WTC11 (cell line): ENCODE measurements at regions not wholly inside any gene's neighbourhood (a gene's known extent, or its start where the extent isn't known, plus 50 kb on each side); places are given as distances from the start of the nearest gene placed in this dataset.

Source experiments
- ATAC-seq: fragments of 200-7000 bp; cut with Tn5 transposase; 2 replicates; pipeline ENCODE4 v1.10.0; 2021; ENCODE audit warnings: mild to moderate bottlenecking, moderate library complexity
- CTCF ChIA-PET: fragments of 300-600 bp; sonication (Branson Sonifier 250); formaldehyde crosslinking; loops from one replicate; lab custom pipeline; 2021; ENCODE audit warnings: antibody characterized with exemption; lab: Charles Lee
- POLR2A ChIA-PET: fragments of 350-600 bp; sonication (Branson Sonifier 250); formaldehyde crosslinking; loops from one replicate; lab custom pipeline; 2021; ENCODE audit warnings: antibody characterized with exemption; lab: Charles Lee
- DNase-seq: peaks from one replicate; pipeline ENCODE4 v3.0.0; 2021; ENCODE audit warnings: low spot score
- H3K27ac Mint-ChIP-seq: 2 replicates; pipeline ENCODE4 v1.8.0; 2021; ENCODE audit warnings: mixed read lengths
- H3K27me3 Mint-ChIP-seq: 2 replicates; pipeline ENCODE4 v1.8.0; 2021; ENCODE audit warnings: low read depth, mild to moderate bottlenecking, moderate library complexity, mixed read lengths
- H3K36me3 Mint-ChIP-seq: 2 replicates; pipeline ENCODE4 v1.8.0; 2021; ENCODE audit warnings: mixed read lengths
- H3K4me1 Mint-ChIP-seq: 2 replicates; pipeline ENCODE4 v1.8.0; 2022; ENCODE audit warnings: mixed read lengths
- H3K4me3 Mint-ChIP-seq: 2 replicates; pipeline ENCODE4 v1.8.0; 2021; ENCODE audit warnings: mild to moderate bottlenecking, moderate library complexity, mixed read lengths
- H3K9me3 Mint-ChIP-seq: 2 replicates; pipeline ENCODE4 v1.8.0; 2021; ENCODE audit warnings: mixed read lengths
- ATF1 ChIP-seq: sonication (generic); formaldehyde crosslinking; IDR thresholded peaks from 2 replicates; pipeline ENCODE4 v1.8.1; 2023; ENCODE audit warnings: mild to moderate bottlenecking, moderate library complexity, missing genetic modification reagents
- FOXJ3 ChIP-seq: sonication (generic); formaldehyde crosslinking; IDR thresholded peaks from 2 replicates; pipeline ENCODE4 v1.9.0; 2021; ENCODE audit warnings: missing genetic modification reagents, mild to moderate bottlenecking, borderline replicate concordance
- GTF2I ChIP-seq: fragments of 250-450 bp; sonication (Bioruptor Pico); conservative IDR thresholded peaks from 2 replicates; pipeline ENCODE4 v1.4.0; 2021; ENCODE audit warnings: mild to moderate bottlenecking
- MYBL2 ChIP-seq: sonication (generic); formaldehyde crosslinking; IDR thresholded peaks from 2 replicates; pipeline ENCODE4 v1.8.1; 2023; ENCODE audit warnings: mild to moderate bottlenecking, moderate library complexity, missing genetic modification reagents
- NFATC4 ChIP-seq: fragments of 250-450 bp; sonication (Bioruptor Pico); IDR thresholded peaks from 2 replicates; pipeline ENCODE4 v1.9.0; 2021; ENCODE audit warnings: mild to moderate bottlenecking
- NFYB ChIP-seq: sonication (generic); formaldehyde crosslinking; conservative IDR thresholded peaks from 2 replicates; pipeline ENCODE4 v1.8.0; 2022; ENCODE audit warnings: low read depth, missing genetic modification reagents
- NR2C2 ChIP-seq: sonication (generic); formaldehyde crosslinking; IDR thresholded peaks from 2 replicates; pipeline ENCODE4 v1.8.0; 2022; ENCODE audit warnings: mild to moderate bottlenecking, missing genetic modification reagents
- NR3C1 ChIP-seq: sonication (generic); formaldehyde crosslinking; conservative IDR thresholded peaks from 2 replicates; pipeline ENCODE4 v1.8.1; 2023; ENCODE audit warnings: low read depth, mild to moderate bottlenecking, missing genetic modification reagents
- OVOL2 ChIP-seq: fragments of 250-450 bp; sonication (Bioruptor Pico); IDR thresholded peaks from 2 replicates; pipeline ENCODE4 v1.9.0; 2021; ENCODE audit warnings: mild to moderate bottlenecking, borderline replicate concordance
- PRRX2 ChIP-seq: fragments of 250-450 bp; sonication (Bioruptor Pico); IDR thresholded peaks from 2 replicates; pipeline ENCODE4 v1.8.0; 2021; ENCODE audit warnings: mild to moderate bottlenecking
- RELA ChIP-seq: sonication (generic); formaldehyde crosslinking; IDR thresholded peaks from 2 replicates; pipeline ENCODE4 v1.8.1; 2022; ENCODE audit warnings: missing genetic modification reagents, mild to moderate bottlenecking, borderline replicate concordance
- TCF7 ChIP-seq: sonication (generic); formaldehyde crosslinking; IDR thresholded peaks from 2 replicates; pipeline ENCODE4 v1.8.0; 2022; ENCODE audit warnings: mild to moderate bottlenecking, low read depth, missing genetic modification reagents, moderate library complexity
- ZNF232 ChIP-seq: sonication (generic); formaldehyde crosslinking; IDR thresholded peaks from 2 replicates; pipeline ENCODE4 v1.8.0; 2022; ENCODE audit warnings: mild to moderate bottlenecking, missing genetic modification reagents
- ZNF263 ChIP-seq: sonication (generic); formaldehyde crosslinking; IDR thresholded peaks from 2 replicates; pipeline ENCODE4 v1.8.1; 2022; ENCODE audit warnings: low read depth, mild to moderate bottlenecking, moderate library complexity, missing genetic modification reagents
- ZNF423 ChIP-seq: fragments of 250-450 bp; sonication (Bioruptor Pico); IDR thresholded peaks from 2 replicates; pipeline ENCODE4 v2.1.2; 2022; ENCODE audit warnings: mild to moderate bottlenecking, moderate library complexity
- TF ChIP-seq, protein P1 (sequence below): sonication (generic); formaldehyde crosslinking; IDR thresholded peaks from 2 replicates; pipeline ENCODE4 v1.8.1; 2023; ENCODE audit warnings: mild to moderate bottlenecking, moderate library complexity, missing genetic modification reagents
- TF ChIP-seq, protein P2 (sequence below): sonication (generic); formaldehyde crosslinking; IDR thresholded peaks from 2 replicates; pipeline ENCODE4 v1.8.1; 2022; ENCODE audit warnings: mild to moderate bottlenecking, moderate library complexity, missing genetic modification reagents
- TF ChIP-seq, protein P3 (sequence below): fragments of 200-600 bp; IDR thresholded peaks from 2 replicates; pipeline ENCODE4 v1.8.0; 2022; ENCODE audit warnings: antibody characterized with exemption
- TF ChIP-seq, protein P4 (sequence below): sonication (generic); formaldehyde crosslinking; IDR thresholded peaks from 2 replicates; pipeline ENCODE4 v1.8.1; 2022; ENCODE audit warnings: missing genetic modification reagents, borderline replicate concordance
- TF ChIP-seq, protein P5 (sequence below): sonication (generic); formaldehyde crosslinking; IDR thresholded peaks from 2 replicates; pipeline ENCODE4 v1.8.1; 2023; ENCODE audit warnings: mild to moderate bottlenecking, missing genetic modification reagents
- TF ChIP-seq, protein P6 (sequence below): fragments of 250-450 bp; sonication (Bioruptor Pico); IDR thresholded peaks from 2 replicates; pipeline ENCODE4 v1.8.0; 2021; ENCODE audit warnings: mild to moderate bottlenecking
- TF ChIP-seq, protein P7 (sequence below): fragments of 250-450 bp; sonication (Bioruptor Pico); IDR thresholded peaks from 2 replicates; pipeline ENCODE4 v1.9.0; 2021; ENCODE audit warnings: mild to moderate bottlenecking

DNA sequence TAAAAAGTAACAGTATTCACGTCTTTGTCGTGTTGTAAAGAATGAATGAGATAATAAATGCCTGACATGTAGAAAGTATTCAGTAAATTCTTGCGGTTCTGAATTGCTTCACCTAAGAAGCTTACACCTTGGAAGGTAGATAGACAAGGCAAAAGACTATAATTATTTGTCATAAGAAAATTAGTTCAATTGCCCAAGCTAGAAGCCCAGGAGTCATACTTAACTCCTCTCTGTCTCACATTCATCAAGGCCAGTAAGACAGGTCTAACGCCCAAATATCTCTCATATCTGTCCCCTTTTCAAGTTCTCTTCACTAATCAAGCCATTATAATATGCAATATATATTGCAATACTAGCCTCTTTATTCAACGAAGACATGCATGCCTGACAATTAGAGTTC lies 87.7 kb upstream of the AMOTL1 start:
- H3K36me3 Mint-ChIP-seq: peaks cover 40% of the 10 kb centered on the region
- no peak for ATAC-seq
- H3K4me3 Mint-ChIP-seq: no peak overlapping the region
- no peak overlapping the region for H3K27ac Mint-ChIP-seq
- DNase-seq: no peak
- H3K4me1 Mint-ChIP-seq: peaks cover 10% of the 10 kb centered on the region; the same call in 1 of the 2 replicates
- POLR2A ChIA-PET: no interaction called here
- H3K9me3 Mint-ChIP-seq: peaks cover 20% of the 10 kb centered on the region
- CTCF ChIA-PET: no interaction called here
- TF ChIP-seq, protein P1, sequence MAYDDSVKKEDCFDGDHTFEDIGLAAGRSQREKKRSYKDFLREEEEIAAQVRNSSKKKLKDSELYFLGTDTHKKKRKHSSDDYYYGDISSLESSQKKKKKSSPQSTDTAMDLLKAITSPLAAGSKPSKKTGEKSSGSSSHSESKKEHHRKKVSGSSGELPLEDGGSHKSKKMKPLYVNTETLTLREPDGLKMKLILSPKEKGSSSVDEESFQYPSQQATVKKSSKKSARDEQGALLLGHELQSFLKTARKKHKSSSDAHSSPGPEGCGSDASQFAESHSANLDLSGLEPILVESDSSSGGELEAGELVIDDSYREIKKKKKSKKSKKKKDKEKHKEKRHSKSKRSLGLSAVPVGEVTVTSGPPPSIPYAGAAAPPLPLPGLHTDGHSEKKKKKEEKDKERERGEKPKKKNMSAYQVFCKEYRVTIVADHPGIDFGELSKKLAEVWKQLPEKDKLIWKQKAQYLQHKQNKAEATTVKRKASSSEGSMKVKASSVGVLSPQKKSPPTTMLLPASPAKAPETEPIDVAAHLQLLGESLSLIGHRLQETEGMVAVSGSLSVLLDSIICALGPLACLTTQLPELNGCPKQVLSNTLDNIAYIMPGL (CRISPR knock-in tag): no peak
- TF ChIP-seq ZNF423 (CRISPR knock-in tag): no peak
- no peak for TF ChIP-seq OVOL2 (CRISPR knock-in tag)
- H3K27me3 Mint-ChIP-seq: peaks cover 4% of the 10 kb centered on the region

DNA sequence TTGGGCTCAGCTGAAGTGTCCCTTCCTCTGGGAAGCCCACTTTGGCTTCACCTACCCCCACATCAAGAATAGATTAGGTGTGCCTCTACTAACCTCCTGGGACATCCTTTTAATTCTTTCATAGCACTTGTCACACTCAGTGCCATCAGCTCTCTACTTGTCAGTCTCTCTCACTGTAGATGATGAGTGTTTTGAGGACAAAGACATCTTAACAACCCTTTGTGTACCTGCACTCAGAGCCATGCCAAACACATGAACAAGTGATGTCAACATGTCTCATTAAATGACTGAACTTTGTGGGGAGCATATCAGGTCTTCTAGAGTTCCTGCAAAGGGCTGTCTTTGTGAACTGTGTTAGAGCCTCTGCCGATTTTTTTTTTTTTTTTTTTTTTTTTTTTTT lies 87.0 kb upstream of the AMOTL1 start:
- H3K36me3 Mint-ChIP-seq: peaks cover 46% of the 10 kb centered on the region
- ChIA-PET CTCF (no interaction called here), POLR2A (no interaction called here)
- TF ChIP-seq GTF2I (CRISPR knock-in tag): no peak
- no peak for TF ChIP-seq RELA (CRISPR knock-in tag)
- no peak for TF ChIP-seq FOXJ3 (CRISPR knock-in tag)
- no peak for TF ChIP-seq ATF1 (CRISPR knock-in tag)
- TF ChIP-seq ZNF263 (CRISPR knock-in tag): no peak
- TF ChIP-seq, protein P2, sequence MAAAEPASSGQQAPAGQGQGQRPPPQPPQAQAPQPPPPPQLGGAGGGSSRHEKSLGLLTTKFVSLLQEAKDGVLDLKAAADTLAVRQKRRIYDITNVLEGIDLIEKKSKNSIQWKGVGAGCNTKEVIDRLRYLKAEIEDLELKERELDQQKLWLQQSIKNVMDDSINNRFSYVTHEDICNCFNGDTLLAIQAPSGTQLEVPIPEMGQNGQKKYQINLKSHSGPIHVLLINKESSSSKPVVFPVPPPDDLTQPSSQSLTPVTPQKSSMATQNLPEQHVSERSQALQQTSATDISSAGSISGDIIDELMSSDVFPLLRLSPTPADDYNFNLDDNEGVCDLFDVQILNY (CRISPR knock-in tag): no peak
- TF ChIP-seq, protein P3, sequence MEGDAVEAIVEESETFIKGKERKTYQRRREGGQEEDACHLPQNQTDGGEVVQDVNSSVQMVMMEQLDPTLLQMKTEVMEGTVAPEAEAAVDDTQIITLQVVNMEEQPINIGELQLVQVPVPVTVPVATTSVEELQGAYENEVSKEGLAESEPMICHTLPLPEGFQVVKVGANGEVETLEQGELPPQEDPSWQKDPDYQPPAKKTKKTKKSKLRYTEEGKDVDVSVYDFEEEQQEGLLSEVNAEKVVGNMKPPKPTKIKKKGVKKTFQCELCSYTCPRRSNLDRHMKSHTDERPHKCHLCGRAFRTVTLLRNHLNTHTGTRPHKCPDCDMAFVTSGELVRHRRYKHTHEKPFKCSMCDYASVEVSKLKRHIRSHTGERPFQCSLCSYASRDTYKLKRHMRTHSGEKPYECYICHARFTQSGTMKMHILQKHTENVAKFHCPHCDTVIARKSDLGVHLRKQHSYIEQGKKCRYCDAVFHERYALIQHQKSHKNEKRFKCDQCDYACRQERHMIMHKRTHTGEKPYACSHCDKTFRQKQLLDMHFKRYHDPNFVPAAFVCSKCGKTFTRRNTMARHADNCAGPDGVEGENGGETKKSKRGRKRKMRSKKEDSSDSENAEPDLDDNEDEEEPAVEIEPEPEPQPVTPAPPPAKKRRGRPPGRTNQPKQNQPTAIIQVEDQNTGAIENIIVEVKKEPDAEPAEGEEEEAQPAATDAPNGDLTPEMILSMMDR: no peak
- TF ChIP-seq NR3C1: no peak
- no peak for TF ChIP-seq MYBL2
- TF ChIP-seq, protein P4, sequence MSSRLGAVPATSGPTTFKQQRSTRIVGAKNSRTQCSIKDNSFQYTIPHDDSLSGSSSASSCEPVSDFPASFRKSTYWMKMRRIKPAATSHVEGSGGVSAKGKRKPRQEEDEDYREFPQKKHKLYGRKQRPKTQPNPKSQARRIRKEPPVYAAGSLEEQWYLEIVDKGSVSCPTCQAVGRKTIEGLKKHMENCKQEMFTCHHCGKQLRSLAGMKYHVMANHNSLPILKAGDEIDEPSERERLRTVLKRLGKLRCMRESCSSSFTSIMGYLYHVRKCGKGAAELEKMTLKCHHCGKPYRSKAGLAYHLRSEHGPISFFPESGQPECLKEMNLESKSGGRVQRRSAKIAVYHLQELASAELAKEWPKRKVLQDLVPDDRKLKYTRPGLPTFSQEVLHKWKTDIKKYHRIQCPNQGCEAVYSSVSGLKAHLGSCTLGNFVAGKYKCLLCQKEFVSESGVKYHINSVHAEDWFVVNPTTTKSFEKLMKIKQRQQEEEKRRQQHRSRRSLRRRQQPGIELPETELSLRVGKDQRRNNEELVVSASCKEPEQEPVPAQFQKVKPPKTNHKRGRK (CRISPR knock-in tag): no peak
- no peak for TF ChIP-seq TCF7 (CRISPR knock-in tag)
- TF ChIP-seq NFYB (CRISPR knock-in tag): no peak
- TF ChIP-seq NFATC4 (CRISPR knock-in tag): no peak
- no peak for TF ChIP-seq NR2C2 (CRISPR knock-in tag)
- TF ChIP-seq, all 79 proteins: peak for 0
- no peak for DNase-seq
- Mint-ChIP-seq H3K27me3 (peaks cover 4% of the 10 kb centered on the region), H3K4me1 (peaks cover 10% of the 10 kb centered on the region; the same call in 1 of the 2 replicates), H3K27ac (no peak overlapping the region), H3K4me3 (no peak overlapping the region), H3K9me3 (peaks cover 28% of the 10 kb centered on the region)
- no peak for ATAC-seq

DNA sequence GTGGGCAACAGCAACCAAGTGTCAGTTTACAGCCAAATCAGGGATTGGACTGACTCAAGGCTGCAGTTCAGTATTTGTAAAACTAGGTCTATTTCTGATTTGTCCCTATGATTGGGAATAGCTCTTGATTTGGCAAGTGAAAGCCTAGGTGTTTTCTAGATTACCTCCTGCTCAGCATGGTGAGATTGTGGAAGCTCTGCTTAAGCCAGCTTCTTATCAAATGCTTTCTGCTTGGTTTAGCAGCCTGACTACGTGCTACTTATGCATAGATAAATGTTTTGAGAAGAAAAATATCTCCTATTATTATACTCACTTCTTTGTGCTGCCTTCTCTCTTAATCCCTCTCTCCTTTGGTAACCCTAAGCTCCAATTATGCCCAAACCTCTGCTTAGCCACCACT lies 86.3 kb upstream of the AMOTL1 start:
- TF ChIP-seq, protein P5, sequence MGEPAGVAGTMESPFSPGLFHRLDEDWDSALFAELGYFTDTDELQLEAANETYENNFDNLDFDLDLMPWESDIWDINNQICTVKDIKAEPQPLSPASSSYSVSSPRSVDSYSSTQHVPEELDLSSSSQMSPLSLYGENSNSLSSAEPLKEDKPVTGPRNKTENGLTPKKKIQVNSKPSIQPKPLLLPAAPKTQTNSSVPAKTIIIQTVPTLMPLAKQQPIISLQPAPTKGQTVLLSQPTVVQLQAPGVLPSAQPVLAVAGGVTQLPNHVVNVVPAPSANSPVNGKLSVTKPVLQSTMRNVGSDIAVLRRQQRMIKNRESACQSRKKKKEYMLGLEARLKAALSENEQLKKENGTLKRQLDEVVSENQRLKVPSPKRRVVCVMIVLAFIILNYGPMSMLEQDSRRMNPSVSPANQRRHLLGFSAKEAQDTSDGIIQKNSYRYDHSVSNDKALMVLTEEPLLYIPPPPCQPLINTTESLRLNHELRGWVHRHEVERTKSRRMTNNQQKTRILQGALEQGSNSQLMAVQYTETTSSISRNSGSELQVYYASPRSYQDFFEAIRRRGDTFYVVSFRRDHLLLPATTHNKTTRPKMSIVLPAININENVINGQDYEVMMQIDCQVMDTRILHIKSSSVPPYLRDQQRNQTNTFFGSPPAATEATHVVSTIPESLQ: no peak
- TF ChIP-seq, protein P6, sequence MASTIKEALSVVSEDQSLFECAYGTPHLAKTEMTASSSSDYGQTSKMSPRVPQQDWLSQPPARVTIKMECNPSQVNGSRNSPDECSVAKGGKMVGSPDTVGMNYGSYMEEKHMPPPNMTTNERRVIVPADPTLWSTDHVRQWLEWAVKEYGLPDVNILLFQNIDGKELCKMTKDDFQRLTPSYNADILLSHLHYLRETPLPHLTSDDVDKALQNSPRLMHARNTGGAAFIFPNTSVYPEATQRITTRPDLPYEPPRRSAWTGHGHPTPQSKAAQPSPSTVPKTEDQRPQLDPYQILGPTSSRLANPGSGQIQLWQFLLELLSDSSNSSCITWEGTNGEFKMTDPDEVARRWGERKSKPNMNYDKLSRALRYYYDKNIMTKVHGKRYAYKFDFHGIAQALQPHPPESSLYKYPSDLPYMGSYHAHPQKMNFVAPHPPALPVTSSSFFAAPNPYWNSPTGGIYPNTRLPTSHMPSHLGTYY (CRISPR knock-in tag): no peak
- TF ChIP-seq, protein P7, sequence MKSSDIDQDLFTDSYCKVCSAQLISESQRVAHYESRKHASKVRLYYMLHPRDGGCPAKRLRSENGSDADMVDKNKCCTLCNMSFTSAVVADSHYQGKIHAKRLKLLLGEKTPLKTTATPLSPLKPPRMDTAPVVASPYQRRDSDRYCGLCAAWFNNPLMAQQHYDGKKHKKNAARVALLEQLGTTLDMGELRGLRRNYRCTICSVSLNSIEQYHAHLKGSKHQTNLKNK (CRISPR knock-in tag): no peak
- TF ChIP-seq PRRX2 (CRISPR knock-in tag) (no peak), MYBL2 (no peak), ZNF232 (CRISPR knock-in tag) (no peak)
- TF ChIP-seq, all 79 proteins: peak for 0
- Mint-ChIP-seq H3K36me3 (peaks cover 50% of the 10 kb centered on the region), H3K9me3 (peaks cover 32% of the 10 kb centered on the region), H3K27me3 (no peaks in the 10 kb centered on the region; the same call in 1 of the 2 replicates), H3K4me1 (peaks cover 10% of the 10 kb centered on the region; the same call in 1 of the 2 replicates), H3K27ac (no peak overlapping the region; the same call in 1 of the 2 replicates), H3K4me3 (no peak overlapping the region)
- ATAC-seq (no peak), DNase-seq (no peak)
- ChIA-PET POLR2A (interaction anchor here (0.6 kb wide), 1 partner anchor 15 kb away, joined by 3 read pairs; no protein-coding TSS in a partner anchor), CTCF (interaction anchor here (0.6 kb wide), 1 partner anchor 59 kb away, joined by 3 read pairs; no protein-coding TSS in a partner anchor)
